Osteoblast (primary cell): ENCODE measurements at regions not wholly inside any gene's neighbourhood (a gene's known extent, or its start where the extent isn't known, plus 50 kb on each side); places are given as distances from the start of the nearest gene placed in this dataset.

ENCODE experiments used
- DNase-seq: peaks from one replicate; pipeline ENCODE4 v3.0.0; 2011; ENCODE audit warnings: low spot score, mixed read lengths; ENCODE audit not compliant: insufficient read length; ENCODE audit errors: missing footprints
- H2AFZ ChIP-seq: 2 replicates; pipeline ENCODE4 v1.6.0; 2011; ENCODE audit warnings: mild to moderate bottlenecking, low read length
- H3K27ac ChIP-seq: 2 replicates; pipeline ENCODE4 v1.5.1; 2011; ENCODE audit warnings: mild to moderate bottlenecking, low read depth, low read length, moderate library complexity
- H3K27me3 ChIP-seq: 2 replicates; pipeline ENCODE4 v1.6.0; 2012; ENCODE audit warnings: mild to moderate bottlenecking, control low read depth, inconsistent platforms, low read length, moderate library complexity; ENCODE audit not compliant: insufficient read depth
- H3K36me3 ChIP-seq: 2 replicates; pipeline ENCODE4 v1.5.1; 2011; ENCODE audit warnings: mild to moderate bottlenecking, low read length, control low read depth, moderate library complexity; ENCODE audit not compliant: insufficient read depth
- H3K4me1 ChIP-seq: 2 replicates; pipeline ENCODE4 v1.5.1; 2011; ENCODE audit warnings: mild to moderate bottlenecking, low read length, control low read depth, moderate library complexity; ENCODE audit not compliant: insufficient read depth
- H3K4me2 ChIP-seq: 2 replicates; pipeline ENCODE4 v1.6.0; 2011; ENCODE audit warnings: mild to moderate bottlenecking, low read length; ENCODE audit not compliant: insufficient read depth
- H3K4me3 ChIP-seq: fragments of 200-600 bp; sonication (generic); 3 replicates; pipeline ENCODE4 v1.5.1; 2012; ENCODE audit warnings: mild to moderate bottlenecking, low read length, inconsistent platforms; ENCODE audit not compliant: insufficient read depth
- H3K79me2 ChIP-seq: 2 replicates; pipeline ENCODE4 v1.6.0; 2012; ENCODE audit warnings: mild to moderate bottlenecking, low read length, control low read depth, inconsistent platforms; ENCODE audit not compliant: insufficient read depth
- H3K9me3 ChIP-seq: 2 replicates; pipeline ENCODE4 v1.5.1; 2011; ENCODE audit warnings: low read depth, low read length, control low read depth
- H4K20me1 ChIP-seq: 2 replicates; pipeline ENCODE4 v1.6.0; 2012; ENCODE audit warnings: mild to moderate bottlenecking, low read length, control low read depth; ENCODE audit not compliant: insufficient read depth
- CTCF ChIP-seq: IDR thresholded peaks from 2 replicates; pipeline ENCODE4 v1.5.1; 2011; ENCODE audit warnings: mild to moderate bottlenecking, low read depth, low read length, moderate library complexity; ENCODE audit errors: extremely low read depth

DNA sequence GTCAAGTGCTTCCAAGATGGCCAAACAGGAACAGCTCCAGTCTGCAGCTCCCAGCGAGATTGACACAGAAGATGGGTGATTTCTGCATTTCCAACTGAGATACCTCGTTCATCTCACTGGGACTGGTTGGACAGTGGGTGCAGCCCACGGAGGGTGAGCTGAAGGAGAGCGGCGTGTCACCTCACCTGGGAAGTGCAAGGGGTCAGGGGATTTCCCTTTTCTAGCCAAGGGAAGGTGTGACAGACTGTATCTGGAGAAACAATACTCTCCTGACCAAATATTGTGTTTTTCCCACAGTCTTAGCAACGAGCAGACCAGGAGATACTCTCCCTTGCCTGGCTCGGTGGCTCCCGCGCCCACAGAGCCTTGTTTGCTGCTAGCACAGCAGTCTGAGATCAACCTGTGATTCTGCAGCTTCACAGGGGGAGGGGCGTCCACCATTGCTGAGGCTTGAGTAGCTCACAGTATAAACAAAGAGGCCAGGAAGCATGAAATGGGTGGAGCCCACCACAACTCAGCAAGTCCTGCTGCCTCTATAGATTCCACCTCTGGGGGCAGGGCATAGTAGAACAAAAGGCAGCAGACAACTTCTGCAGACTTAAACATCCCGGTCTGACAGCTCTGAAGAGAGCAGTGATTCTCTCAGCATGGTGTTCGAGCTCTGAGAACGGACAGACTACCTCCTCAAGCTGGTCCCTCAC, 293.5 kb upstream of the SUCLG2 start:
- Histone ChIP-seq H3K27me3 (no peaks in the 10 kb centered on the region), H2AFZ (no peak overlapping the region)
- DNase-seq, result no peak

GRCh38 chr3:67946436-67946835, 292.0 kb upstream of the SUCLG2 start:
- Histone ChIP-seq H3K4me1 (no peaks in the 10 kb centered on the region), H3K79me2 (no peaks in the 10 kb centered on the region), H3K27me3 (no peaks in the 10 kb centered on the region), H3K4me2 (no peak overlapping the region), H3K4me3 (no peak overlapping the region), H3K36me3 (no peaks in the 10 kb centered on the region), H3K9me3 (no peaks in the 10 kb centered on the region), H4K20me1 (no peaks in the 10 kb centered on the region), H2AFZ (no peak overlapping the region), H3K27ac (no peak overlapping the region)
- no peak for TF ChIP-seq CTCF
- no peak for DNase-seq

More for the DNA sequence above, 293.5 kb upstream of the SUCLG2 start:
- no peak overlapping the region for H3K4me3 ChIP-seq
- H3K4me2 ChIP-seq, result no peak overlapping the region
- H3K36me3 ChIP-seq, result no peaks in the 10 kb centered on the region
- H3K79me2 ChIP-seq, result no peaks in the 10 kb centered on the region
- H4K20me1 ChIP-seq, result no peaks in the 10 kb centered on the region
- H3K4me1 ChIP-seq, result no peaks in the 10 kb centered on the region
- no peak overlapping the region for H3K27ac ChIP-seq
- H3K9me3 ChIP-seq, result no peaks in the 10 kb centered on the region
- TF ChIP-seq CTCF, result no peak

GRCh38 chr3:67943546-67943945, 289.1 kb upstream of the SUCLG2 start:
- TF ChIP-seq CTCF, result no peak
- Histone ChIP-seq H2AFZ (no peak overlapping the region), H3K79me2 (no peaks in the 10 kb centered on the region), H4K20me1 (no peaks in the 10 kb centered on the region), H3K36me3 (no peaks in the 10 kb centered on the region), H3K27ac (no peak overlapping the region), H3K4me3 (no peak overlapping the region), H3K27me3 (no peaks in the 10 kb centered on the region), H3K4me2 (no peak overlapping the region), H3K9me3 (no peaks in the 10 kb centered on the region), H3K4me1 (no peaks in the 10 kb centered on the region)
- DNase-seq, result no peak

DNA sequence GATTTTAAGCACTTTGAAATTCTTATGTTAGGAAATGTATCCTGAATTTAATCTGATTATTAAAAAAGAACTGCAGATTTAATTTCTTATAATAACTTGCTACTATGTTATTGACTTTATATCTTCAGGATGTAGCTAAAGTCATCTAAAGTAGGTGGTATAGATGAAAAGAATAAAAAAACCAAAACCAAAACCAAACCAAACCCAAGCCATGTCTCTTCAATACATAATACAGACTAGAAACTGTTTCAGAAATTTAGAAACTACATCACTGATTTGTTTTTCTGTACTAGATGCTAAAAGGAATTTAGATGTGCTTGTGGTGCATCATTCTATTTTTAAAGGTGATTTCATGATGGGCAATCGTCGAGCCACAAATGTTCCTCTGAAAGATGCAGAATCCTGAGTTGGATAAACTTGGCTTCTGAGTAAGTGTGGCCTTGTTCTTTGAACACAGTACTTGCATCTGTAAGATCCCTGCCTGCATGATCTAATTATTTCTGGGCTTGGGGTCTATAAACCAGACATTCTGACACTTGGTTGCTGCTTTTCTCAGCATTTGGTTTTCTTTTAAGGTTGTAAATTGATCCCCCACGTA, 287.1 kb upstream of the SUCLG2 start:
- no peaks in the 10 kb centered on the region for H3K4me1 ChIP-seq
- no peak overlapping the region for H3K4me2 ChIP-seq
- H3K36me3 ChIP-seq, result no peaks in the 10 kb centered on the region
- TF ChIP-seq CTCF, result no peak
- no peaks in the 10 kb centered on the region for H3K27me3 ChIP-seq
- H2AFZ ChIP-seq, result no peak overlapping the region
- H3K27ac ChIP-seq, result no peak overlapping the region
- H3K4me3 ChIP-seq, result no peak overlapping the region
- no peaks in the 10 kb centered on the region for H3K79me2 ChIP-seq
- H3K9me3 ChIP-seq, result no peaks in the 10 kb centered on the region
- DNase-seq, result no peak
- H4K20me1 ChIP-seq, result no peaks in the 10 kb centered on the region
